Neural progenitor cell (in vitro differentiated cells): ENCODE measurements at regions not wholly inside any gene's neighbourhood (a gene's known extent, or its start where the extent isn't known, plus 50 kb on each side); places are given as distances from the start of the nearest gene placed in this dataset.

ENCODE experiments used
- DNase-seq: peaks from one replicate; pipeline ENCODE4 v3.0.0-alpha.2; 2016; ENCODE audit warnings: low spot score
- H2AFZ ChIP-seq: fragments of 200-600 bp; sonication (generic); replicated peaks from 2 replicates; pipeline ENCODE4 v1.6.1; 2016; ENCODE audit warnings: antibody characterized with exemption
- H3F3A ChIP-seq: fragments of 200-600 bp; sonication (generic); 2 replicates; pipeline ENCODE4 v1.6.1; 2016; ENCODE audit warnings: antibody characterized with exemption, low read depth
- H3K27ac ChIP-seq: fragments of 200-600 bp; sonication (generic); 2 replicates; pipeline ENCODE4 v1.5.1; 2016; ENCODE audit warnings: mild to moderate bottlenecking
- H3K27me3 ChIP-seq: fragments of 200-600 bp; sonication (generic); 2 replicates; pipeline ENCODE4 v1.6.1; 2016; ENCODE audit warnings: mild to moderate bottlenecking, moderate library complexity
- H3K36me3 ChIP-seq: fragments of 200-600 bp; sonication (generic); 2 replicates; pipeline ENCODE4 v1.5.1; 2016
- H3K4me1 ChIP-seq: fragments of 200-600 bp; sonication (generic); 2 replicates; pipeline ENCODE4 v1.6.1; 2016; ENCODE audit warnings: mixed run types
- H3K4me2 ChIP-seq: fragments of 200-600 bp; sonication (generic); 2 replicates; pipeline ENCODE4 v1.6.1; 2016
- H3K4me3 ChIP-seq: fragments of 200-600 bp; sonication (generic); 2 replicates; pipeline ENCODE4 v1.5.1; 2016
- H3K79me2 ChIP-seq: fragments of 200-600 bp; sonication (generic); 2 replicates; pipeline ENCODE4 v1.6.1; 2016; ENCODE audit warnings: low read depth
- H3K9ac ChIP-seq: fragments of 200-600 bp; sonication (generic); 2 replicates; pipeline ENCODE4 v1.6.1; 2016
- H3K9me3 ChIP-seq: fragments of 200-600 bp; sonication (generic); 2 replicates; pipeline ENCODE4 v1.5.1; 2016; ENCODE audit warnings: low read depth
- H4K20me1 ChIP-seq: fragments of 200-600 bp; sonication (generic); 2 replicates; pipeline ENCODE4 v1.6.1; 2016; ENCODE audit warnings: low read depth
- H3K27ac Mint-ChIP-seq: 3 replicates; pipeline ENCODE4 v1.8.0; 2021; ENCODE audit warnings: mixed read lengths
- H3K27me3 Mint-ChIP-seq: 2 replicates; pipeline ENCODE4 v1.8.0; 2022; ENCODE audit warnings: low read depth, mild to moderate bottlenecking, inconsistent platforms, moderate library complexity, mixed read lengths; ENCODE audit not compliant: insufficient read depth
- H3K36me3 Mint-ChIP-seq: 3 replicates; pipeline ENCODE4 v1.8.0; 2021; ENCODE audit warnings: mixed read lengths
- H3K4me1 Mint-ChIP-seq: 3 replicates; pipeline ENCODE4 v1.8.0; 2021; ENCODE audit warnings: mixed read lengths
- H3K4me3 Mint-ChIP-seq: 3 replicates; pipeline ENCODE4 v1.8.0; 2021; ENCODE audit warnings: mild to moderate bottlenecking, moderate library complexity, mixed read lengths
- H3K9me3 Mint-ChIP-seq: 3 replicates; pipeline ENCODE4 v1.8.0; 2020; ENCODE audit warnings: mixed read lengths
- CTCF ChIP-seq: fragments of 200-600 bp; sonication (generic); IDR thresholded peaks from 2 replicates; pipeline ENCODE4 v1.5.1; 2017; ENCODE audit warnings: antibody characterized with exemption, mild to moderate bottlenecking
- EZH2 ChIP-seq: fragments of 200-600 bp; sonication (generic); IDR thresholded peaks from 2 replicates; pipeline ENCODE4 v1.6.1; 2017; ENCODE audit warnings: antibody characterized with exemption, mild to moderate bottlenecking, moderate library complexity
- EZH2phosphoT487 ChIP-seq: fragments of 200-600 bp; sonication (generic); IDR thresholded peaks from 2 replicates; pipeline ENCODE4 v1.6.1; 2017; ENCODE audit warnings: antibody characterized with exemption

GRCh38 chr16:64102654-64103053, 1019.2 kb downstream of the CDH11 start:
- DNase-seq, result no peak
- no peaks in the 10 kb centered on the region for H3K4me1 Mint-ChIP-seq
- no peak overlapping the region for H3K27ac ChIP-seq
- no peaks in the 10 kb centered on the region for H3K27me3 ChIP-seq
- H3K27me3 Mint-ChIP-seq, result peaks cover 2% of the 10 kb centered on the region
- H2AFZ ChIP-seq, result no peak overlapping the region
- no peaks in the 10 kb centered on the region for H3K36me3 Mint-ChIP-seq
- no peaks in the 10 kb centered on the region for H3K79me2 ChIP-seq
- H3K4me1 ChIP-seq, result no peaks in the 10 kb centered on the region
- H3K9ac ChIP-seq, result no peak overlapping the region
- no peak overlapping the region for H3K4me2 ChIP-seq
- H3K36me3 ChIP-seq, result no peaks in the 10 kb centered on the region
- no peaks in the 10 kb centered on the region for H3F3A ChIP-seq
- H3K27ac Mint-ChIP-seq, result no peak overlapping the region
- TF ChIP-seq EZH2phosphoT487 (no peak), CTCF (no peak), EZH2 (no peak)
- H3K4me3 ChIP-seq, result no peak overlapping the region
- no peaks in the 10 kb centered on the region for H3K9me3 Mint-ChIP-seq
- H4K20me1 ChIP-seq, result no peaks in the 10 kb centered on the region
- H3K9me3 ChIP-seq, result no peaks in the 10 kb centered on the region
- H3K4me3 Mint-ChIP-seq, result no peak overlapping the region

- no peaks in the 10 kb centered on the region for H3K36me3 ChIP-seq
- no peaks in the 10 kb centered on the region for H3K4me1 ChIP-seq
- peaks cover 17% of the 10 kb centered on the region for H3K4me1 Mint-ChIP-seq
- no peaks in the 10 kb centered on the region for H3K36me3 Mint-ChIP-seq
- H3K9me3 ChIP-seq, result no peaks in the 10 kb centered on the region
- H3K27me3 ChIP-seq, result no peaks in the 10 kb centered on the region
- H3K27ac Mint-ChIP-seq, result no peak overlapping the region
- H3K4me3 ChIP-seq, result no peak overlapping the region
- no peaks in the 10 kb centered on the region for H3F3A ChIP-seq
- DNase-seq, result no peak
- peaks cover 6% of the 10 kb centered on the region for H3K27me3 Mint-ChIP-seq
- no peak overlapping the region for H3K4me3 Mint-ChIP-seq
- no peak overlapping the region for H2AFZ ChIP-seq
- no peak overlapping the region for H3K9ac ChIP-seq
- no peaks in the 10 kb centered on the region for H3K9me3 Mint-ChIP-seq
- no peaks in the 10 kb centered on the region for H3K79me2 ChIP-seq
- no peaks in the 10 kb centered on the region for H4K20me1 ChIP-seq
- no peak overlapping the region for H3K4me2 ChIP-seq
- no peak for TF ChIP-seq EZH2
- no peak for TF ChIP-seq CTCF
- no peak for TF ChIP-seq EZH2phosphoT487
- H3K27ac ChIP-seq, result no peak overlapping the region
Measured at GRCh38 chr16:64098451-64098850, 1023.4 kb downstream of the CDH11 start.

- Mint-ChIP-seq H3K9me3 (no peaks in the 10 kb centered on the region), H3K27me3 (peaks cover 6% of the 10 kb centered on the region), H3K27ac (no peak overlapping the region), H3K36me3 (no peaks in the 10 kb centered on the region), H3K4me1 (peaks cover 27% of the 10 kb centered on the region), H3K4me3 (no peak overlapping the region)
- Histone ChIP-seq H3K4me2 (no peak overlapping the region), H3K4me3 (no peak overlapping the region), H3K27me3 (no peaks in the 10 kb centered on the region), H3K79me2 (no peaks in the 10 kb centered on the region), H3K36me3 (no peaks in the 10 kb centered on the region), H3K27ac (no peak overlapping the region), H3F3A (no peaks in the 10 kb centered on the region), H3K9me3 (no peaks in the 10 kb centered on the region), H2AFZ (no peak overlapping the region), H4K20me1 (no peaks in the 10 kb centered on the region), H3K9ac (no peak overlapping the region), H3K4me1 (peaks cover 5% of the 10 kb centered on the region)
- DNase-seq, result no peak
- no peak for TF ChIP-seq EZH2phosphoT487
- TF ChIP-seq EZH2, result no peak
- TF ChIP-seq CTCF, result no peak
Measured at GRCh38 chr16:64096689-64097088, 1025.2 kb downstream of the CDH11 start.
